Neural cell (in vitro differentiated cells): ENCODE measurements at regions not wholly inside any gene's neighbourhood (a gene's known extent, or its start where the extent isn't known, plus 50 kb on each side); places are given as distances from the start of the nearest gene placed in this dataset.
"Not testable (repeated sequence)": the region's sequence is repeated elsewhere in the genome, so short reads cannot be mapped to it uniquely, and the experiment has no call there.

Experiments used
- H2AFZ ChIP-seq: fragments of 200-600, 300-800 bp; sonication (generic), shearing (Covaris generic); 2 replicates; pipeline ENCODE4 v1.6.0; 2014; ENCODE audit warnings: low read depth, mild to moderate bottlenecking, antibody characterized with exemption, low read length, moderate library complexity
- H3F3A ChIP-seq: fragments of 200-600 bp; shearing (Covaris generic); 2 replicates; pipeline ENCODE4 v1.6.1; 2016; ENCODE audit warnings: mild to moderate bottlenecking, moderate library complexity, mixed read lengths, antibody characterized with exemption, low read length; ENCODE audit not compliant: insufficient read depth, poor library complexity, severe bottlenecking
- H3K27ac ChIP-seq: fragments of 200-600, 300-800 bp; sonication (generic), shearing (Covaris generic); 2 replicates; pipeline ENCODE4 v1.5.1; 2014; ENCODE audit warnings: mild to moderate bottlenecking, low read length, moderate library complexity
- H3K27me3 ChIP-seq: fragments of 300-800, 200-600 bp; sonication (generic), shearing (Covaris generic); 2 replicates; pipeline ENCODE4 v1.6.0; 2014; ENCODE audit warnings: mild to moderate bottlenecking, low read depth, low read length, moderate library complexity; ENCODE audit not compliant: insufficient read depth
- H3K36me3 ChIP-seq: fragments of 300-800, 200-600 bp; sonication (generic), shearing (Covaris generic); 2 replicates; pipeline ENCODE4 v1.5.1; 2014; ENCODE audit warnings: mild to moderate bottlenecking, antibody characterized with exemption, low read length, moderate library complexity; ENCODE audit not compliant: insufficient read depth
- H3K4me2 ChIP-seq: fragments of 300-800, 200-600 bp; sonication (generic), shearing (Covaris generic); 2 replicates; pipeline ENCODE4 v1.6.0; 2014; ENCODE audit warnings: mild to moderate bottlenecking, low read length
- H3K4me3 ChIP-seq: fragments of 300-800, 200-600 bp; sonication (generic), shearing (Covaris generic); 2 replicates; pipeline ENCODE4 v1.5.1; 2014; ENCODE audit warnings: mild to moderate bottlenecking, low read length, moderate library complexity
- H3K79me2 ChIP-seq: fragments of 200-600 bp; shearing (Covaris generic); replicated peaks from 2 replicates; pipeline ENCODE4 v1.6.0; 2014; ENCODE audit warnings: mild to moderate bottlenecking, low read length, moderate library complexity; ENCODE audit not compliant: insufficient read depth
- H3K9ac ChIP-seq: fragments of 300-800, 200-600 bp; sonication (generic), shearing (Covaris generic); 2 replicates; pipeline ENCODE4 v1.6.1; 2016; ENCODE audit warnings: mild to moderate bottlenecking, low read length, mixed read lengths
- H3K9me2 ChIP-seq: fragments of 200-600 bp; shearing (Covaris generic); 2 replicates; pipeline ENCODE4 v1.6.1; 2016; ENCODE audit warnings: mild to moderate bottlenecking, low read length, mixed read lengths; ENCODE audit not compliant: insufficient read depth
- H3K9me3 ChIP-seq: fragments of 200-600, 300-800 bp; sonication (generic), shearing (Covaris generic); 2 replicates; pipeline ENCODE4 v1.6.1; 2016; ENCODE audit warnings: mild to moderate bottlenecking, mixed run types, low read length, moderate library complexity, mixed read lengths
- H4K20me1 ChIP-seq: fragments of 200-600 bp; shearing (Covaris generic); 2 replicates; pipeline ENCODE4 v1.6.1; 2016; ENCODE audit warnings: mild to moderate bottlenecking, mixed run types; ENCODE audit not compliant: insufficient read depth
- CTCF ChIP-seq: fragments of 450-650 bp; IDR thresholded peaks from 2 replicates; pipeline ENCODE4 v1.5.1; 2014; ENCODE audit warnings: antibody characterized with exemption, mild to moderate bottlenecking, moderate library complexity; ENCODE audit not compliant: poor library complexity, severe bottlenecking
- EP300 ChIP-seq: fragments of 450-650 bp; conservative IDR thresholded peaks from 2 replicates; pipeline ENCODE4 v1.6.1; 2014; ENCODE audit warnings: antibody characterized with exemption, mild to moderate bottlenecking, moderate library complexity; ENCODE audit not compliant: poor library complexity, severe bottlenecking
- EZH2 ChIP-seq: fragments of 200-600, 300-800 bp; shearing (Covaris generic), sonication (generic); IDR thresholded peaks from 2 replicates; pipeline ENCODE4 v1.6.1; 2014; ENCODE audit warnings: antibody characterized with exemption, low read length, borderline replicate concordance, mild to moderate bottlenecking; ENCODE audit not compliant: insufficient read depth, poor library complexity, severe bottlenecking
- MXI1 ChIP-seq: fragments of 450-650 bp; conservative IDR thresholded peaks from 2 replicates; pipeline ENCODE4 v1.6.1; 2014; ENCODE audit warnings: antibody characterized with exemption, mild to moderate bottlenecking; ENCODE audit not compliant: poor library complexity, severe bottlenecking
- POLR2AphosphoS5 ChIP-seq: IDR thresholded peaks from 2 replicates; pipeline ENCODE4 v1.6.1; 2012
- RAD21 ChIP-seq: fragments of 450-650 bp; conservative IDR thresholded peaks from 2 replicates; pipeline ENCODE4 v1.6.1; 2014; ENCODE audit warnings: antibody characterized with exemption, mild to moderate bottlenecking, moderate library complexity
- REST ChIP-seq: IDR thresholded peaks from 2 replicates; pipeline ENCODE4 v1.6.1; 2012; ENCODE audit warnings: borderline replicate concordance
- SMC3 ChIP-seq: fragments of 450-650 bp; conservative IDR thresholded peaks from 2 replicates; pipeline ENCODE4 v1.6.1; 2014; ENCODE audit warnings: antibody characterized with exemption, mild to moderate bottlenecking, moderate library complexity; ENCODE audit not compliant: poor library complexity
- TAF1 ChIP-seq: IDR thresholded peaks from 2 replicates; pipeline ENCODE4 v1.6.1; 2012; ENCODE audit warnings: low read depth

- Histone ChIP-seq H3K36me3 (no peaks in the 10 kb centered on the region), H3F3A (peaks cover 6% of the 10 kb centered on the region), H3K27ac (no peak overlapping the region), H3K9ac (no peak overlapping the region), H3K4me2 (no peak overlapping the region), H4K20me1 (no peaks in the 10 kb centered on the region), H3K9me2 (no peaks in the 10 kb centered on the region), H3K27me3 (no peaks in the 10 kb centered on the region), H3K9me3 (no peaks in the 10 kb centered on the region), H2AFZ (no peak overlapping the region), H3K79me2 (no peaks in the 10 kb centered on the region), H3K4me3 (no peak overlapping the region)
- TF ChIP-seq REST = no peak
- TF ChIP-seq EP300 = no peak
- no peak for TF ChIP-seq MXI1
- TF ChIP-seq CTCF = no peak
- no peak for TF ChIP-seq POLR2AphosphoS5
- no peak for TF ChIP-seq EZH2
- no peak for TF ChIP-seq SMC3
- no peak for TF ChIP-seq TAF1
Measured at GRCh38 chr13:109998684-109999533, 212.5 kb upstream of the IRS2 start.

- H3K36me3 ChIP-seq = no peaks in the 10 kb centered on the region
- no peaks in the 10 kb centered on the region for H3K79me2 ChIP-seq
- no peak overlapping the region for H3K27ac ChIP-seq
- H3F3A ChIP-seq = peaks cover 6% of the 10 kb centered on the region
- no peaks in the 10 kb centered on the region for H3K27me3 ChIP-seq
- H4K20me1 ChIP-seq = no peaks in the 10 kb centered on the region
- no peaks in the 10 kb centered on the region for H3K9me3 ChIP-seq
- H3K4me3 ChIP-seq = no peak overlapping the region
- TF ChIP-seq MXI1 (no peak), EP300 (no peak), RAD21 (no peak), CTCF (no peak), EZH2 (no peak), POLR2AphosphoS5 (no peak), REST (no peak), TAF1 (no peak), SMC3 (no peak)
- H3K9me2 ChIP-seq = no peaks in the 10 kb centered on the region
- no peak overlapping the region for H3K9ac ChIP-seq
- H2AFZ ChIP-seq = no peak overlapping the region
- H3K4me2 ChIP-seq = no peak overlapping the region
Measured at GRCh38 chr13:109998037-109998436, 211.7 kb upstream of the IRS2 start.

GRCh38 chr13:109997056-109997595 lies 210.7 kb upstream of the IRS2 start:
- H3K4me2 ChIP-seq, H3K79me2 ChIP-seq, H3K27ac ChIP-seq, H4K20me1 ChIP-seq, H3K9me3 ChIP-seq, H3K9ac ChIP-seq, H3K9me2 ChIP-seq, H3F3A ChIP-seq, H3K27me3 ChIP-seq, H2AFZ ChIP-seq, H3K36me3 ChIP-seq, H3K4me3 ChIP-seq: not testable (repeated sequence)
